ENCODE measurements at regions not wholly inside any gene's neighbourhood (a gene's known extent, or its start where the extent isn't known, plus 50 kb on each side); places are given as distances from the start of the nearest gene placed in this dataset.

GRCh38 chr16:77668201-77668600, 54.1 kb upstream of the NUDT7 start:
- DNase-seq = no peak

- DNase-seq = no peak
Observed at GRCh38 chr16:77669057-77669456, 53.3 kb upstream of the NUDT7 start.

Data from NCI-H2107 (cell line).